Mesendoderm (in vitro differentiated cells): ENCODE measurements at regions not wholly inside any gene's neighbourhood (a gene's known extent, or its start where the extent isn't known, plus 50 kb on each side); places are given as distances from the start of the nearest gene placed in this dataset.
A peak's percentile ranks its signal among the peaks of the same experiment; 100 is the strongest.

ENCODE experiments used
- DNase-seq: peaks from one replicate; pipeline ENCODE4 v3.0.0; 2013
- H2AK5ac ChIP-seq: 2 replicates; pipeline ENCODE4 v1.6.1; 2013; ENCODE audit warnings: low read length, inconsistent platforms
- H2BK120ac ChIP-seq: 2 replicates; pipeline ENCODE4 v1.6.1; 2013; ENCODE audit warnings: low read depth, mild to moderate bottlenecking, low read length, moderate library complexity, mixed read lengths
- H2BK15ac ChIP-seq: replicated peaks from 2 replicates; pipeline ENCODE4 v1.6.1; 2013; ENCODE audit warnings: low read depth, mild to moderate bottlenecking, moderate library complexity
- H2BK5ac ChIP-seq: 2 replicates; pipeline ENCODE4 v1.6.1; 2013; ENCODE audit warnings: low read length, inconsistent platforms
- H3K18ac ChIP-seq: 2 replicates; pipeline ENCODE4 v1.6.1; 2013; ENCODE audit warnings: mild to moderate bottlenecking, low read length, mixed read lengths
- H3K23ac ChIP-seq: one replicate; pipeline ENCODE4 v1.6.1; 2013; ENCODE audit warnings: low read length
- H3K27ac ChIP-seq: 2 replicates; pipeline ENCODE4 v1.5.1; 2013; ENCODE audit warnings: low read depth, mild to moderate bottlenecking, inconsistent platforms, low read length, moderate library complexity
- H3K27me3 ChIP-seq: 2 replicates; pipeline ENCODE4 v1.6.1; 2013; ENCODE audit warnings: low read length, control low read depth, mild to moderate bottlenecking, inconsistent platforms; ENCODE audit not compliant: insufficient read depth, poor library complexity
- H3K36me3 ChIP-seq: 2 replicates; pipeline ENCODE4 v1.6.1; 2013; ENCODE audit warnings: low read length, inconsistent platforms; ENCODE audit not compliant: control insufficient read depth, insufficient read depth
- H3K4ac ChIP-seq: one replicate; pipeline ENCODE4 v1.6.1; 2013; ENCODE audit warnings: low read depth, mild to moderate bottlenecking, low read length, moderate library complexity
- H3K4me1 ChIP-seq: 2 replicates; pipeline ENCODE4 v1.6.1; 2013; ENCODE audit warnings: low read depth, low read length, inconsistent platforms; ENCODE audit not compliant: control insufficient read depth
- H3K4me2 ChIP-seq: 2 replicates; pipeline ENCODE4 v1.6.1; 2013; ENCODE audit warnings: low read length
- H3K4me3 ChIP-seq: 2 replicates; pipeline ENCODE4 v1.5.1; 2013; ENCODE audit warnings: mild to moderate bottlenecking, low read length
- H3K56ac ChIP-seq: one replicate; pipeline ENCODE4 v1.6.1; 2013; ENCODE audit warnings: low read length
- H3K79me1 ChIP-seq: 2 replicates; pipeline ENCODE4 v1.6.1; 2013; ENCODE audit warnings: low read length, inconsistent platforms
- H3K79me2 ChIP-seq: 2 replicates; pipeline ENCODE4 v1.6.1; 2013; ENCODE audit warnings: mild to moderate bottlenecking, low read length; ENCODE audit not compliant: control insufficient read depth, insufficient read depth
- H3K9ac ChIP-seq: 2 replicates; pipeline ENCODE4 v1.6.1; 2013; ENCODE audit warnings: low read length, inconsistent platforms
- H4K5ac ChIP-seq: one replicate; pipeline ENCODE4 v1.6.1; 2013; ENCODE audit warnings: low read length
- H4K8ac ChIP-seq: one replicate; pipeline ENCODE4 v1.6.1; 2013; ENCODE audit warnings: low read depth, mild to moderate bottlenecking, control low read depth, low read length, moderate library complexity
- WGBS: extraction: QIAGEN DNeasy Blood & Tissue Kit; methylation state at CpG from one replicate; pipeline ENCODE4 v1.1.7; 2013; ENCODE audit warnings: low lambda C conversion rate, missing lambda C conversion rate; ENCODE audit not compliant: insufficient coverage; ENCODE audit errors: extremely low coverage; 5-methylcytosine and 5-hydroxymethylcytosine counted together

DNA sequence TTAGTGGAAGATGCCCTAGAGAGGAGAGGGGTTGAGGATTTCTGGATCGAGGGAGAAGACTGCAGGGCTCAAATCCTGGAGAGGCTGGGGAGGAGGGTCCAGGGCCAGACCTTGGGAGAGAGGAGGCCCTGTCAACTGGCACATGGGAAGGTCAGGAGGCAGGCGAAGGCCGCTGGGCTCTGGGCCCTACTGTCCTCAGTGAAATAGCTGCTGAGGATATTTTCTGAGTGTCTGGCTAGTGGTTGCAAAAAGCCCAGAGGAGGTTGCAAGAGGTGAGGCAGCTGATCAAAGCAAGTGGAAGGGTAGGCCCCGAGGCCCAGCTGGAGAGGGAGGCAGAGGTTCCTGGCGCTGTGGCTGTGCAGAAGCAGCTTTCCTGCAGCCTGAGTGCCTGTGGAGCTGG is 103.4 kb upstream of the MLN start:
- no peaks in the 10 kb centered on the region for H3K4me1 ChIP-seq
- no peak overlapping the region for H2AK5ac ChIP-seq
- H2BK15ac ChIP-seq, result no peak overlapping the region
- H3K56ac ChIP-seq, result peak overlapping the region; percentile 31
- H3K4me2 ChIP-seq, result no peak overlapping the region
- H3K79me2 ChIP-seq, result no peaks in the 10 kb centered on the region
- no peak overlapping the region for H4K5ac ChIP-seq
- H3K23ac ChIP-seq, result no peak overlapping the region
- no peak overlapping the region for H3K18ac ChIP-seq
- no peak overlapping the region for H3K27ac ChIP-seq
- WGBS, result no CpG with 5 or more reads among the region's 5 CpGs
- no peaks in the 10 kb centered on the region for H3K79me1 ChIP-seq
- H3K36me3 ChIP-seq, result no peaks in the 10 kb centered on the region
- H4K8ac ChIP-seq, result no peak overlapping the region
- DNase-seq, result no peak
- no peak overlapping the region for H3K9ac ChIP-seq
- no peak overlapping the region for H3K4ac ChIP-seq
- H3K4me3 ChIP-seq, result no peak overlapping the region
- H3K27me3 ChIP-seq, result no peaks in the 10 kb centered on the region
- H2BK120ac ChIP-seq, result no peak overlapping the region
- peak overlapping the region; percentile 11 for H2BK5ac ChIP-seq

DNA sequence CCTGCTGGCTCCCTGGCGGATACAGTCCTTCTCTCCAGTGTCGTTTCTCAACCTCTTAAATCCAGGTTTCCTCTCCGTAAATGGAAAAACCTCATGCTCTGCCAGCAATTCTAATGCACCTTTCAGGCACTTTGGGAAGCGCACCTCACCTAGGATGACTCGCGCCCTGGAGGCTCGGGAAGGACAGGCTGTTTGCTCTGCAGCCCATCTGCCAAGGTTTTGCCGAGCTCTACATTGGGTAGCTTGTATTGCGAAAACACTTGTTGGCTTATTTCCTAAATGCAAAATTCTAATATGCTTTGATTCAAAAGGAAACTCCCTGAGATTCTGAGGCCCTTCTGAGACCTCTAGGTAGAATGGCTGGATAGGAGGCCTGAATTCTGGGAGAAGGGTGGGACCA is 102.6 kb upstream of the MLN start:
- no peak overlapping the region for H3K4me2 ChIP-seq
- no peaks in the 10 kb centered on the region for H3K79me2 ChIP-seq
- no peak overlapping the region for H3K18ac ChIP-seq
- no peak overlapping the region for H2AK5ac ChIP-seq
- no peak overlapping the region for H2BK15ac ChIP-seq
- H3K23ac ChIP-seq, result no peak overlapping the region
- no CpG with 5 or more reads among the region's 9 CpGs for WGBS
- H3K4ac ChIP-seq, result no peak overlapping the region
- DNase-seq, result no peak
- no peak overlapping the region for H3K56ac ChIP-seq
- H3K9ac ChIP-seq, result no peak overlapping the region
- H2BK120ac ChIP-seq, result no peak overlapping the region
- no peak overlapping the region for H2BK5ac ChIP-seq
- H3K36me3 ChIP-seq, result no peaks in the 10 kb centered on the region
- H3K4me3 ChIP-seq, result no peak overlapping the region
- no peaks in the 10 kb centered on the region for H3K79me1 ChIP-seq
- H4K5ac ChIP-seq, result no peak overlapping the region
- no peaks in the 10 kb centered on the region for H3K27me3 ChIP-seq
- H4K8ac ChIP-seq, result no peak overlapping the region
- no peak overlapping the region for H3K27ac ChIP-seq
- peaks cover 4% of the 10 kb centered on the region for H3K4me1 ChIP-seq

DNA sequence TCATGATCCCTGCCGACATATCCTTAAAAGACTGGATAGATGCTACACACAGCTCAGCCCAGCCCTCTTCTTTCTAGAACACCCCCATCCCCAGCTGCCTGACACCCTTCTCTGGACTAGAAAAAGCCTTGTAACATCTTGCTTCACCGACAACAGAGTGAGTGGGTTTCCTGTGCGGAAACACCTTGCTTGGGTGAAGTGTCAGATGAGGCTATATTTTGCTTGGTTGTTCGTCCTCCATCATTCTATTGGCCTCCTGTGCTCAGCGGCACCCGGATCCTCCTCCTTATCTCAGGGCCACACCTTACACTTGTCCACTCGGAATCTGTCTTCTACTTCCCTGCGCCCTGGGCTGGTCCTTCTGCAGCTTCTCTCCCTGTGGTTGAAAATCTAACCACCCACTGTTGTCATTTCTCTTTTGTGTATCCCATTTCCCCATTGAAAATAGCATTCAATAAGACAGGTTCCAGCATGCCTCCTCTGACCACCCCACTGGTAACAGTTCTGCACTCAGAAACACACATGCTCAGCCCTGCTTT is 101.3 kb upstream of the MLN start:
- Histone ChIP-seq H2BK15ac (no peak overlapping the region), H2BK5ac (no peak overlapping the region), H3K79me2 (no peaks in the 10 kb centered on the region), H3K4ac (no peak overlapping the region), H3K4me2 (no peak overlapping the region), H4K5ac (no peak overlapping the region), H4K8ac (no peak overlapping the region), H3K9ac (no peak overlapping the region), H3K56ac (no peak overlapping the region), H2BK120ac (no peak overlapping the region), H3K27ac (no peak overlapping the region), H3K23ac (no peak overlapping the region), H2AK5ac (no peak overlapping the region), H3K4me3 (no peak overlapping the region), H3K18ac (no peak overlapping the region), H3K27me3 (no peaks in the 10 kb centered on the region), H3K79me1 (no peaks in the 10 kb centered on the region), H3K36me3 (no peaks in the 10 kb centered on the region), H3K4me1 (peaks cover 8% of the 10 kb centered on the region)
- no CpG with 5 or more reads among the region's 8 CpGs for WGBS
- no peak for DNase-seq

DNA sequence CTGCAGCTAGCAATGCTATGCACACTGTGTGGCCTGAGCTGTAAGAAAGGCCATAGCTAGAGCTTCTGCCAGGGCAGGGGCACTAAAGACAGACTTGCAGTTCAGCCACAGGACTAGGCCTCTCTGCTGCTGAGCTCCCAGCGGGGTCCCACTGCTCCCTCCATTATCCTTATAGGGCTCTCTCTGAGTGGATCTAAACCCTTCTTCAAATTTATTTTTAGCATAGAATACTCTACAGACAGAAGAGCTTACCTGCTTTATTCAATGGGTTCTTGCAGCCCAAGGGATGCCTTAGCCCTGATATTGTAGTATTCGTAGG is 100.9 kb upstream of the MLN start:
- no peak overlapping the region for H2BK5ac ChIP-seq
- no peaks in the 10 kb centered on the region for H3K79me2 ChIP-seq
- no peak overlapping the region for H3K9ac ChIP-seq
- DNase-seq, result no peak
- H3K4ac ChIP-seq, result no peak overlapping the region
- H4K5ac ChIP-seq, result no peak overlapping the region
- H3K4me1 ChIP-seq, result peaks cover 8% of the 10 kb centered on the region
- no peaks in the 10 kb centered on the region for H3K36me3 ChIP-seq
- H4K8ac ChIP-seq, result no peak overlapping the region
- H3K23ac ChIP-seq, result no peak overlapping the region
- no peak overlapping the region for H3K56ac ChIP-seq
- H3K18ac ChIP-seq, result no peak overlapping the region
- no peaks in the 10 kb centered on the region for H3K27me3 ChIP-seq
- no peak overlapping the region for H3K27ac ChIP-seq
- H3K4me3 ChIP-seq, result no peak overlapping the region
- no CpG with 5 or more reads among the region's 2 CpGs for WGBS
- H2BK15ac ChIP-seq, result no peak overlapping the region
- H3K4me2 ChIP-seq, result no peak overlapping the region
- no peaks in the 10 kb centered on the region for H3K79me1 ChIP-seq
- H2AK5ac ChIP-seq, result no peak overlapping the region
- no peak overlapping the region for H2BK120ac ChIP-seq

DNA sequence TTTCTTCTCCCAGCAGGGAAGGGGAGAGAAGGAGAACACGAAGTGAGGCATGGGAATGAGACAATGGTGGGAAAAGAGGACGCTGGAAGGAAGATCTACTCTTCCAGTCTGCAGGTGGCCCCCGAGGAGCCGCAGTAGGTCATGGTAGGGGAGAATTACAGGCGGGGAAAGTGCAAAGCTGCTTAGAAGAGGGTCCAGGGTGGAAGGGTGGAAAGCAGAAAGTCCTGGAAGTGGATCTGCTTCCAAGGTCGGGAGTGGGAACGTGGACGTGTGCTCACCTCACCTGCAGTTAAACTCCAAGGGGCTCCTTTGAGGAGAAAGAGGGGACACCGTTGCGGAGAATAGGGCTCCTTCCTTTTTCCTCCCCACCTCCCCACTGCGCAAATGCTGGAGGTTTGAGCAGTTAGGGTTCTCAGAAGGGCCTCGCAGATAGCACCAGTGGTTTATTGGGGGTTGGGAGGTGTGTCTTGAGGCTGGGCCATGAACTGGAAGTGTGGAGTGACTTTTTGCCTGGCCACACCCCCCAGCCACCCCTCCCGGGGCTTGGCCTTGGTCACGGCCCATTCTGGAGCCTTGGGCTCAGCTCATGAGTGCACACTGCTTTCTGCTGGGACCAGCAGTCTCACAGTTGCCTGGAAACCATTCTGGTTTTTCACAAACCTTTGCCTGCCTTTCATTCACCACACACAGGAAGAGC is 100.4 kb upstream of the MLN start:
- no CpG with 5 or more reads among the region's 14 CpGs for WGBS
- Histone ChIP-seq H2BK120ac (no peak overlapping the region), H2AK5ac (no peak overlapping the region), H3K4me1 (peaks cover 8% of the 10 kb centered on the region), H3K4me3 (no peak overlapping the region), H3K18ac (no peak overlapping the region), H2BK15ac (no peak overlapping the region), H3K56ac (no peak overlapping the region), H3K36me3 (no peaks in the 10 kb centered on the region), H3K79me1 (no peaks in the 10 kb centered on the region), H3K27me3 (no peaks in the 10 kb centered on the region), H3K27ac (no peak overlapping the region), H3K9ac (no peak overlapping the region), H4K8ac (no peak overlapping the region), H4K5ac (no peak overlapping the region), H3K4ac (no peak overlapping the region), H3K4me2 (no peak overlapping the region), H3K23ac (no peak overlapping the region), H3K79me2 (no peaks in the 10 kb centered on the region), H2BK5ac (no peak overlapping the region)
- DNase-seq, result peak; percentile 28

DNA sequence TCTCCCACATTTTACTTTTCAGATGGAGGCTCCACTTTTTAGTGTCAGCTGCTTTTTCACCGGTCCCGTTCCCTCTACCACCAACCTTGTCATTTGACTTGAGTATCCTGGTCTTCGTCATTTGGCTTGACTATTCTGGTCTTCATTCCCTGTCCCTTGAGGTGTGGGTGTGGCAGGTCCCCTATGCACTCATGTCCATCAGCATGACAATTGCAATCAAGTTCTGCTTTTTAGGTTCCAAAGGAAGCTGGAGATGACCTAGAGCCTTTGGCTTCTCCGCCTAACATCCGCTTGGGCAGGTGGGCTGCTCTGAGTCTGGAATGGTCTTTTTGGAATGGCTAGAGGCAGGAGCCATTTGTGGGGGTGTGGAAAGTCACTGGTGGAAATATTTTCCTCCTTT is 99.8 kb upstream of the MLN start:
- H3K9ac ChIP-seq, result no peak overlapping the region
- no CpG with 5 or more reads among the region's 5 CpGs for WGBS
- H2BK15ac ChIP-seq, result no peak overlapping the region
- no peak overlapping the region for H2BK5ac ChIP-seq
- no peak overlapping the region for H3K56ac ChIP-seq
- no peak overlapping the region for H3K23ac ChIP-seq
- no peak overlapping the region for H4K5ac ChIP-seq
- no peak overlapping the region for H3K4me2 ChIP-seq
- H2AK5ac ChIP-seq, result no peak overlapping the region
- no peak overlapping the region for H4K8ac ChIP-seq
- H2BK120ac ChIP-seq, result no peak overlapping the region
- no peaks in the 10 kb centered on the region for H3K79me1 ChIP-seq
- H3K27ac ChIP-seq, result no peak overlapping the region
- no peaks in the 10 kb centered on the region for H3K79me2 ChIP-seq
- no peak overlapping the region for H3K4ac ChIP-seq
- H3K36me3 ChIP-seq, result no peaks in the 10 kb centered on the region
- no peaks in the 10 kb centered on the region for H3K27me3 ChIP-seq
- DNase-seq, result no peak
- H3K18ac ChIP-seq, result no peak overlapping the region
- no peak overlapping the region for H3K4me3 ChIP-seq
- H3K4me1 ChIP-seq, result peaks cover 8% of the 10 kb centered on the region
